Trophoblast cell (in vitro differentiated cells and primary cell): ENCODE measurements at regions not wholly inside any gene's neighbourhood (a gene's known extent, or its start where the extent isn't known, plus 50 kb on each side); places are given as distances from the start of the nearest gene placed in this dataset.

ENCODE experiments used
- DNase-seq, 2 donors: peaks; one replicate each; pipeline ENCODE4 v3.0.0-alpha.2; 2016
- H2AFZ ChIP-seq: 2 replicates; pipeline ENCODE4 v1.6.1; 2013; ENCODE audit warnings: low read length, moderate library complexity, mild to moderate bottlenecking; ENCODE audit not compliant: insufficient read depth, poor library complexity
- H2AK5ac ChIP-seq: 2 replicates; pipeline ENCODE4 v1.6.1; 2013; ENCODE audit warnings: mild to moderate bottlenecking, low read length
- H2BK120ac ChIP-seq: 2 replicates; pipeline ENCODE4 v1.6.1; 2013; ENCODE audit warnings: low read length, mild to moderate bottlenecking, moderate library complexity; ENCODE audit not compliant: insufficient read depth, poor library complexity
- H2BK12ac ChIP-seq: 2 replicates; pipeline ENCODE4 v1.6.1; 2013; ENCODE audit warnings: mild to moderate bottlenecking, low read length, moderate library complexity
- H2BK5ac ChIP-seq: 2 replicates; pipeline ENCODE4 v1.6.1; 2013; ENCODE audit warnings: low read length, low read depth, moderate library complexity, mild to moderate bottlenecking; ENCODE audit not compliant: poor library complexity
- H3K14ac ChIP-seq: 2 replicates; pipeline ENCODE4 v1.6.1; 2013; ENCODE audit warnings: mild to moderate bottlenecking, low read length
- H3K18ac ChIP-seq: 2 replicates; pipeline ENCODE4 v1.6.1; 2013; ENCODE audit warnings: mild to moderate bottlenecking, low read length
- H3K23ac ChIP-seq: 2 replicates; pipeline ENCODE4 v1.6.1; 2013; ENCODE audit warnings: low read length
- H3K27ac ChIP-seq: 2 replicates; pipeline ENCODE4 v1.5.1; 2013; ENCODE audit warnings: low read depth, mild to moderate bottlenecking, inconsistent platforms, low read length, moderate library complexity
- H3K27me3 ChIP-seq: 2 replicates; pipeline ENCODE4 v1.6.1; 2013; ENCODE audit warnings: inconsistent platforms, mild to moderate bottlenecking, low read length, moderate library complexity; ENCODE audit not compliant: insufficient read depth
- H3K36me3 ChIP-seq, 2 experiments: 1 replicate in 1 of 2; 2 replicates in 1 of 2; pipeline ENCODE4 v1.6.1; 2013; ENCODE audit warnings: low read length in 2 of 2, mild to moderate bottlenecking in 2 of 2, moderate library complexity in 1 of 2; ENCODE audit not compliant: insufficient read depth in 2 of 2, control insufficient read depth in 1 of 2
- H3K4ac ChIP-seq: 2 replicates; pipeline ENCODE4 v1.6.1; 2013; ENCODE audit warnings: low read depth, mild to moderate bottlenecking, low read length, moderate library complexity
- H3K4me1 ChIP-seq, 2 experiments: 1 replicate in 1 of 2; 2 replicates in 1 of 2; pipeline ENCODE4 v1.6.1; 2013; ENCODE audit warnings: low read length in 2 of 2, mild to moderate bottlenecking in 2 of 2, moderate library complexity in 1 of 2; ENCODE audit not compliant: insufficient read depth in 2 of 2, control insufficient read depth in 1 of 2
- H3K4me2 ChIP-seq: 2 replicates; pipeline ENCODE4 v1.6.1; 2013; ENCODE audit warnings: inconsistent platforms, mild to moderate bottlenecking, low read length, moderate library complexity
- H3K4me3 ChIP-seq: 2 replicates; pipeline ENCODE4 v1.5.1; 2013; ENCODE audit warnings: mild to moderate bottlenecking, low read depth, low read length, inconsistent platforms
- H3K79me1 ChIP-seq: one replicate; pipeline ENCODE4 v1.6.1; 2013; ENCODE audit warnings: low read length
- H3K79me2 ChIP-seq: 2 replicates; pipeline ENCODE4 v1.6.1; 2013; ENCODE audit warnings: low read length, mild to moderate bottlenecking; ENCODE audit not compliant: control insufficient read depth, insufficient read depth, poor library complexity
- H3K9ac ChIP-seq: 2 replicates; pipeline ENCODE4 v1.6.1; 2013; ENCODE audit warnings: mild to moderate bottlenecking, low read length
- H3K9me3 ChIP-seq: 2 replicates; pipeline ENCODE4 v1.6.1; 2013; ENCODE audit warnings: low read depth, mild to moderate bottlenecking, control low read depth, inconsistent platforms, low read length; ENCODE audit not compliant: insufficient read depth
- H4K12ac ChIP-seq: 2 replicates; pipeline ENCODE4 v1.6.1; 2013; ENCODE audit warnings: low read depth, mild to moderate bottlenecking, low read length, moderate library complexity
- H4K8ac ChIP-seq: 2 replicates; pipeline ENCODE4 v1.6.1; 2013; ENCODE audit warnings: low read depth, mild to moderate bottlenecking, low read length, moderate library complexity
- H4K91ac ChIP-seq: one replicate; pipeline ENCODE4 v1.6.1; 2013; ENCODE audit warnings: low read depth, mild to moderate bottlenecking, low read length, moderate library complexity
- WGBS: extraction: QIAGEN DNeasy Blood & Tissue Kit; methylation state at CpG from one replicate; pipeline ENCODE4 v1.1.7; 2013; ENCODE audit warnings: missing lambda C conversion rate; ENCODE audit not compliant: insufficient read length, insufficient coverage; ENCODE audit errors: extremely low coverage; 5-methylcytosine and 5-hydroxymethylcytosine counted together

DNA sequence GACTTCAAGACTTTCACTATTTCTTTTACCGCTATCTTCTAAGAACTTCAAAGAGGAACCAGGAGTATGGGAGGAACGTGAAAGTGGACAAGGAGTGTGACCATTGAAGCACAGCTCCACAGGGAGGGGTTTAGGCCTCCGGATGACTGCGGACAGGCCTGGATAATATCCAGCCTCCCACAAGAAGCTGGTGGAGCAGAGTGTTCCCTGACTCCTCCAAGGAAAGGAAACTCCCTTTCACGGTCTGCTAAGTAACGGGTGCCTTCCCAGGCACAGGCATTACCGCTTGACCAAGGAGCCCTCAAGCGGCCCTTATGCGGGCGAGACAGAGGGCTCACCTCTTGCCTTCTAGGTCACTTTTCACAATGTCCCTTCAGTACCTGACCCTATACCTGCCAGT is 267.0 kb downstream of the RPL10L start:
- Histone ChIP-seq H3K79me2 (no peaks in the 10 kb centered on the region), H2AK5ac (no peak overlapping the region), H2AFZ (no peak overlapping the region), H3K4ac (no peak overlapping the region), H3K4me3 (no peak overlapping the region), H2BK5ac (no peak overlapping the region), H4K12ac (no peak overlapping the region), H4K8ac (no peak overlapping the region), H3K23ac (no peak overlapping the region), H3K36me3 (no peaks in the 10 kb centered on the region), H2BK12ac (no peak overlapping the region), H4K91ac (no peak overlapping the region), H3K9me3 (no peaks in the 10 kb centered on the region), H3K18ac (no peak overlapping the region), H3K79me1 (no peaks in the 10 kb centered on the region), H3K9ac (no peak overlapping the region), H3K27me3 (no peaks in the 10 kb centered on the region), H2BK120ac (no peak overlapping the region), H3K4me1 (no peaks in the 10 kb centered on the region), H3K27ac (no peak overlapping the region), H3K4me2 (no peak overlapping the region), H3K14ac (no peak overlapping the region)
- no peak for DNase-seq
- no CpG with 5 or more reads among the region's 10 CpGs for WGBS

GRCh38 chr14:46381674-46382073 is 269.9 kb downstream of the RPL10L start:
- H3K27me3 ChIP-seq: no peaks in the 10 kb centered on the region

GRCh38 chr14:46378248-46378647 is 273.3 kb downstream of the RPL10L start:
- Histone ChIP-seq H3K4me2 (no peak overlapping the region), H2BK120ac (no peak overlapping the region), H3K4me1 (no peaks in the 10 kb centered on the region), H2AK5ac (no peak overlapping the region), H3K18ac (no peak overlapping the region), H2BK12ac (no peak overlapping the region), H3K36me3 (no peaks in the 10 kb centered on the region), H3K4me3 (no peak overlapping the region), H3K9me3 (no peaks in the 10 kb centered on the region), H3K27ac (no peak overlapping the region), H3K9ac (no peak overlapping the region), H2AFZ (no peak overlapping the region), H3K23ac (no peak overlapping the region), H3K79me1 (no peaks in the 10 kb centered on the region), H3K27me3 (no peaks in the 10 kb centered on the region), H4K91ac (no peak overlapping the region), H4K8ac (no peak overlapping the region), H4K12ac (no peak overlapping the region), H3K79me2 (no peaks in the 10 kb centered on the region), H3K4ac (no peak overlapping the region), H2BK5ac (no peak overlapping the region), H3K14ac (no peak overlapping the region)
- DNase-seq: peak in 1 of 2 donors; percentile 41
- no CpG with 5 or more reads among the region's 5 CpGs for WGBS

More at GRCh38 chr14:46381674-46382073, 269.9 kb downstream of the RPL10L start:
- H2AK5ac ChIP-seq: no peak overlapping the region
- H4K12ac ChIP-seq: no peak overlapping the region
- H4K8ac ChIP-seq: no peak overlapping the region
- DNase-seq: no peak
- no peaks in the 10 kb centered on the region for H3K79me2 ChIP-seq
- no peak overlapping the region for H3K18ac ChIP-seq
- no peaks in the 10 kb centered on the region for H3K4me1 ChIP-seq
- no peak overlapping the region for H3K27ac ChIP-seq
- no peak overlapping the region for H3K9ac ChIP-seq
- H3K14ac ChIP-seq: no peak overlapping the region
- no peak overlapping the region for H3K4me3 ChIP-seq
- no peak overlapping the region for H2BK5ac ChIP-seq
- no peak overlapping the region for H3K4me2 ChIP-seq
- no peak overlapping the region for H2BK12ac ChIP-seq
- no peaks in the 10 kb centered on the region for H3K36me3 ChIP-seq
- no peak overlapping the region for H2AFZ ChIP-seq
- H3K23ac ChIP-seq: no peak overlapping the region
- no CpG with 5 or more reads among the region's 2 CpGs for WGBS
- no peaks in the 10 kb centered on the region for H3K79me1 ChIP-seq
- no peak overlapping the region for H2BK120ac ChIP-seq
- no peaks in the 10 kb centered on the region for H3K9me3 ChIP-seq
- H3K4ac ChIP-seq: no peak overlapping the region
- H4K91ac ChIP-seq: no peak overlapping the region

DNA sequence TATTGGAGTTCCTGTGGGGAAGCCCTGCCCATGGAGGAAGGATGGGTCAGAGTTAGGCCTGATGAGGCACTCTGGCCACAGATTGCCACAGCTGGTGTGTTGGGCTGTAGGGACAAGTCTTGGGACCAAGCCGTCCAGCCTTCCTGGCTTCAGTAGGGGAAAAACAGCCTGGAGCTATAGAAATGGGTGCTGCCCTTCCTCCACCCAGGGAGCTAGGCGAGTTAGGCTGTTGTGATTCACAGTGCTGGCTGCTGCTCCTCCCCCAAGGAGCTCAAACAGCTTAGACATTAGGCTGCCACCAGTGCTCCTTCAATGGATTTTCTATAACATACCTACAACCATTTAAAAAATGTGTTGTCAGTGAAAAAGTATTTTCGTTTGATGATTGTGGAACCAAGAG is 274.3 kb downstream of the RPL10L start:
- no peak overlapping the region for H3K4ac ChIP-seq
- H4K12ac ChIP-seq: no peak overlapping the region
- no peaks in the 10 kb centered on the region for H3K9me3 ChIP-seq
- no peak overlapping the region for H2BK120ac ChIP-seq
- H2BK5ac ChIP-seq: no peak overlapping the region
- H2BK12ac ChIP-seq: no peak overlapping the region
- no peak overlapping the region for H3K4me2 ChIP-seq
- no peak overlapping the region for H2AK5ac ChIP-seq
- no peaks in the 10 kb centered on the region for H3K79me2 ChIP-seq
- H3K4me3 ChIP-seq: no peak overlapping the region
- no peak overlapping the region for H4K91ac ChIP-seq
- H2AFZ ChIP-seq: no peak overlapping the region
- H3K4me1 ChIP-seq: no peaks in the 10 kb centered on the region
- H3K23ac ChIP-seq: no peak overlapping the region
- H4K8ac ChIP-seq: no peak overlapping the region
- WGBS: no CpG with 5 or more reads among the region's 3 CpGs
- no peak overlapping the region for H3K14ac ChIP-seq
- DNase-seq: peak in 1 of 2 donors; percentile 7
- no peak overlapping the region for H3K18ac ChIP-seq
- no peaks in the 10 kb centered on the region for H3K27me3 ChIP-seq
- H3K9ac ChIP-seq: no peak overlapping the region
- no peaks in the 10 kb centered on the region for H3K36me3 ChIP-seq
- no peaks in the 10 kb centered on the region for H3K79me1 ChIP-seq
- no peak overlapping the region for H3K27ac ChIP-seq
